Gastroesophageal sphincter (tissue), 3 donors: ENCODE measurements at regions not wholly inside any gene's neighbourhood (a gene's known extent, or its start where the extent isn't known, plus 50 kb on each side); places are given as distances from the start of the nearest gene placed in this dataset.

Source experiments
- CTCF ChIP-seq, 4 experiments: fragments of 200-600 bp in 2 of 4; fragments of 450-650 bp in 2 of 4; sonication (generic) in 1 of 4; IDR thresholded peaks; one replicate each; pipeline ENCODE4 v1.5.1; 2017 to 2019; ENCODE audit warnings: antibody characterized with exemption in 4 of 4, mild to moderate bottlenecking in 2 of 4, moderate library complexity in 2 of 4
- POLR2A ChIP-seq, 2 donors: fragments of 450-650 bp; IDR thresholded peaks; one replicate each; pipeline ENCODE4 v1.6.1; 2017; ENCODE audit warnings: antibody characterized with exemption in 2 of 2, mild to moderate bottlenecking in 2 of 2, moderate library complexity in 1 of 2

DNA sequence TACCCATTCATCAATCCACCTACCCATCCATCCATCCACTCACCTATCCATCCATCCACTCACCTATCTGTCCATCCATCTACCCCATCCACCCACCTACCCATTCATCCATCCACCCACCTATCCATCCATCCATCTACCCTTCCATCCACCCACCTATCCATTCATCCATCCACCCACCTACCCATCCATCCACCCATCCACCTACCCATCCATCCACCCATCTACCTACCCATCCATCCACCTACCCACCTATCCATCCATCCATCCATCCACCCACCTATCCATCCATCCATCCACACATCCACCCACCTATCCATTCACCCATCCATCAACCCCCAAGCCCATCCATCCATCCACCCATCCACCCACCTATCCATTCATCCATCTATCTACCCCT, 267.1 kb downstream of the MRTFB start:
- TF ChIP-seq CTCF (IDR thresholded peaks at IDR 0.05): no peak
- no peak for TF ChIP-seq POLR2A (IDR thresholded peaks at IDR 0.05)
